Stimulated activated naive CD8-positive, alpha-beta T cell treated with anti-CD3 and anti-CD28 coated beads, Interleukin-15, Interleukin-2, amounts not matched to agents 100 ng/mL and 50 ng/mL, for 24 hours (primary cell): ENCODE measurements at regions not wholly inside any gene's neighbourhood (a gene's known extent, or its start where the extent isn't known, plus 50 kb on each side); places are given as distances from the start of the nearest gene placed in this dataset.
"Not testable (repeated sequence)": the region's sequence is repeated elsewhere in the genome, so short reads cannot be mapped to it uniquely, and the experiment has no call there.

Experiments
- H3K27ac Mint-ChIP-seq: one replicate; pipeline ENCODE4 v1.8.0; 2021; ENCODE audit warnings: mild to moderate bottlenecking, mixed read lengths
- H3K27me3 Mint-ChIP-seq: one replicate; pipeline ENCODE4 v1.8.0; 2021; ENCODE audit warnings: mixed read lengths
- H3K36me3 Mint-ChIP-seq: one replicate; pipeline ENCODE4 v1.8.0; 2021; ENCODE audit warnings: low read depth, mixed read lengths
- H3K4me1 Mint-ChIP-seq: one replicate; pipeline ENCODE4 v1.8.0; 2021; ENCODE audit warnings: low read depth, mixed read lengths
- H3K4me3 Mint-ChIP-seq: one replicate; pipeline ENCODE4 v1.8.0; 2021; ENCODE audit warnings: mild to moderate bottlenecking, mixed read lengths
- H3K9me3 Mint-ChIP-seq: one replicate; pipeline ENCODE4 v1.8.0; 2021; ENCODE audit warnings: mixed read lengths

DNA sequence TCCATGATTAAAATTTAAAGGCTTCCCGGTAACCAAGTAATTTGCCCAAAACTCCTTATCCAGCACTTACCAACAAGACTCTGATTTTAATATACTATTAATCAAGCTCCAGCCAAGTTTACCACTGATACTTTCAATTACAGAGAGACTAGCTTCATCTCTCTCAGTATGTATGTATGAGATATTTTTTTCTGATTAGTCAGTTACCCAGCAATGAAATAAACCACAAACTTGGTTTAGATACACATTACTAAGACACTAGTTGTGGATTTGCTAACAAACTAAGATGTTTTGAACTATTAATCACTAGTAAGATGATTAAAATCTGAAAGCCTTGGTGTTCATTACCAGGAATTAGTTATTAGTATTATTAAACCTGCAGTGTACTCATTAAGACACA is 1272.2 kb upstream of the ACVR2A start:
- Mint-ChIP-seq H3K27me3 (no peaks in the 10 kb centered on the region), H3K9me3 (no peaks in the 10 kb centered on the region), H3K36me3 (no peaks in the 10 kb centered on the region), H3K4me3 (no peak overlapping the region), H3K27ac (no peak overlapping the region), H3K4me1 (no peaks in the 10 kb centered on the region)

DNA sequence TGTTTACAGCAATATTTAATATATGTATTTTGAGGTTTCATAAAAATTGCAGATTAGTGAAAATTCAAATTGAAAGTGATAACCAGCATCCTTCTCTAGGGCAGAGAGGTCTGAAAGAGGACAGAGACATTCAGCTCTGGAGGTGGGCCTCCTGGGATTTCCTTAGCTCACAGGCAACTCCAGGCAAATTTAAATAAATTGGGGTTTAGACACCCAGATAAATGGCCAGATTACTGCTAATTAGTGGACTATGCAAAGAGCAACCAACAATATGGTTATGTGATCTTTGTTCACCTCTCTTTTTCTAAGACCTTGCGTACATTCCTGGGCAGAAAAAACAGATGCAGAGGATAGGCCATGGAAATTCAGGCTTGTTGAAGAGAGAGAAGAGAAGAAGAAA is 1282.8 kb upstream of the ACVR2A start:
- H3K9me3 Mint-ChIP-seq: no peaks in the 10 kb centered on the region
- no peaks in the 10 kb centered on the region for H3K27me3 Mint-ChIP-seq
- no peak overlapping the region for H3K4me3 Mint-ChIP-seq
- H3K36me3 Mint-ChIP-seq: no peaks in the 10 kb centered on the region
- no peak overlapping the region for H3K27ac Mint-ChIP-seq
- H3K4me1 Mint-ChIP-seq: no peaks in the 10 kb centered on the region

DNA sequence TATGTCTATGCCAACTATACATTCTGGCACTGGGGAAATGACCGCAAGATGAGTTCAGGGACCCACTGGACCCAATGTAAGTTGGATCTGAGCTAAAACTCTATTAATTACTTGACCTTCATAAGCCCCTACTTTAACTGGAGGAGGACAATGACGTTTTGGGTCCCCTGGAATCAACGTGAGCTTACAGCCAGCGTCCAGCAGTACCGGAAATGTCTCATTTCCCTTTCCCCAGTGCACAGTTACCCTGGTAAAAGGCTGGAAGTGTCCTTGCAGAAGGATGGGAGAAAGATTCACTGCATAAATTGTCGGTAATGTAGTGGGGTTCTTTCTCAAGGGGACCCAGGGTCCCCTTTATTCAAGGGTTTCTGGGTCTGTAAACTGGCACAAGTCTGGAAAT is 1297.6 kb upstream of the ACVR2A start:
- H3K4me1 Mint-ChIP-seq: no peaks in the 10 kb centered on the region
- no peaks in the 10 kb centered on the region for H3K27me3 Mint-ChIP-seq
- H3K4me3 Mint-ChIP-seq: no peak overlapping the region
- H3K9me3 Mint-ChIP-seq: peaks cover 6% of the 10 kb centered on the region
- no peaks in the 10 kb centered on the region for H3K36me3 Mint-ChIP-seq
- H3K27ac Mint-ChIP-seq: no peak overlapping the region

DNA sequence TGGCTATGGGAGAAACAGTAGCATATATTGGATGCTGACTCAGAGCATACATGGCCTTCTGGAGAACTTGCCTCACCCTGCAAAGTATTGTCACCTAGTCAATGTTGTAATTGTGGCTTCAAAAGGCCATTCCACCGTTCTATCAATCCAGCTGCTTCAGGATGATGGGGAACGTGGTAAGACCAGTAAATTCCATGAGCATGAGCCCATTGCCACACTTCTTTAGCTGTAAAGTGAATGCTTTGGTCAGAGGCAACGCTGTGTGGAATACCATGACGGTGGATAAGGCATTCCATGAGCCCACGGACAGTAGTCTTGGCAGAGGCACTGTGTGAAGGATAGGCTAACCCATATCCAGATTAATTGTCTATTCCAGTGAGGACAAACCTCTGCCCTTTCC is 1300.1 kb upstream of the ACVR2A start:
- Mint-ChIP-seq H3K36me3 (no peaks in the 10 kb centered on the region), H3K9me3 (peaks cover 6% of the 10 kb centered on the region), H3K27ac (no peak overlapping the region), H3K4me3 (no peak overlapping the region), H3K27me3 (no peaks in the 10 kb centered on the region), H3K4me1 (no peaks in the 10 kb centered on the region)

DNA sequence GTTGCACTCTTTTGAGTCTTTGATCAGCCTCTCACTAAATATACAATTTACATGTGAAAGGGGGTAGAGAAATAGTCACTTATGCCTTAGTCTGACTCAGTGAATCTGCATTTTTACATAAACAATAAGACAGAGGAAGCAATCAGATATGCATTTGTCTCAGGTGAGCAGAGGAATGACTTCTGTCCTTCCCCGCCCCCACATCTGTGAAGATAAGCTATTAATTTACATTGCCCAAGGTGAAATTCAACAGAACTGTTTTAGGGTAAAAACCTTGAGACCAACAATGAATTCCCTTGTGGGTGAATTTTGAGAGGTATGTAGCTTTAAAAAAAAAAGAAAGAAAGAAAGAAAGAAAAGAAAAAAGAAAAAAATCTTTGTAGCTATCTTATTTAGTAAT is 1302.9 kb upstream of the ACVR2A start:
- Mint-ChIP-seq H3K27ac (peak overlapping the region; percentile 31), H3K36me3 (no peaks in the 10 kb centered on the region), H3K9me3 (peaks cover 15% of the 10 kb centered on the region), H3K4me1 (no peaks in the 10 kb centered on the region), H3K4me3 (no peak overlapping the region), H3K27me3 (no peaks in the 10 kb centered on the region)

DNA sequence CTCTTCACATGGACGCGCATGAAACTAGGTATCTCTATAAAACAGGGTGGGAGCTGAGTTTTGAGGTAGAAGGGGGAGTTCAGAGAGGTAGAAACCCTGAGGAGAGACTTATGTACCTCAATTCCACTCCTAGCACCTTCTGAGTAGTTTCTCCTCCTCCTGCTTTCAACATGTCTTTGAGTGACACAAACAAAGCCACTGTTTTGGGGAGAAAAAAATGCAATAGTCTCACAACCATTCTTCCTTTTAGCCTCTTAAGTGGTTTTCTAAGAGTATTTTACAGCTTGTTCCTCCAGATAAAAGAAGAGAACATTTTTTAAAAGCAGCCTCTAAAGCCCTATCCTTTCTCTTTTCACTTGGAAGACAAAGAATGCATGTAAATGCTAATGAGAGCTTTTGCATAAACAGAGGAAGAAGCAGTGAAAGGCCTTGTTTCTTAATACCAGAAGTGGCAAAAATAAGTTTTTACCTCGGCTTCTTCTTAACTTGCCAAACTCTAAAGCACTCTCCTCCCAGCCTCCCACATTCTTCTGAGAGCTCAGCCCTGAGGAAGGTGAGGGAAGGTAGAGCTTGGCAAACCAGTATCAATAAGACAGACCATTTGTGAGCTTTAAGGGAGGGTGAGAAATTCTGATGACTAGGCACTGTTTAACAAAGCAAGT is 1304.4 kb upstream of the ACVR2A start:
- peaks cover 9% of the 10 kb centered on the region for H3K9me3 Mint-ChIP-seq
- no peak overlapping the region for H3K4me3 Mint-ChIP-seq
- H3K27ac Mint-ChIP-seq: no peak overlapping the region
- no peaks in the 10 kb centered on the region for H3K27me3 Mint-ChIP-seq
- H3K4me1 Mint-ChIP-seq: no peaks in the 10 kb centered on the region
- H3K36me3 Mint-ChIP-seq: no peaks in the 10 kb centered on the region

DNA sequence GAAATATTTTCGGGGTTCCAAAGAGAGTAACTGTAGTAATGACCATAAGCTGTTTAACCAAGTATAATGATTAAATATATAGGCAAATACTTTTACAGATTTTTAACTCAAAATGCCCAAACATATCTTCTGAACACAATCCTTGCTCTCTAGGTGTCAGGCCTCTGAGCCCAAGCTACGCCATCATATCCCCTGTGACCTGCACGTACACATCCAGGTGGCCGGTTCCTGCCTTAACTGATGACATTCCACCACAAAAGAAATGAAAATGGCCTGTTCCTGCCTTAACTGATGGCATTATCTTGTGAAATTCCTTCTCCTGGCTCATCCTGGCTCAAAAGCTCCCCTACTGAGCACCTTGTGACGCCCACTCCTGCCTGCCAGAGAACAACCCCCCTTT is 1305.1 kb upstream of the ACVR2A start:
- H3K4me3 Mint-ChIP-seq, H3K36me3 Mint-ChIP-seq, H3K27ac Mint-ChIP-seq, H3K27me3 Mint-ChIP-seq, H3K9me3 Mint-ChIP-seq, H3K4me1 Mint-ChIP-seq: not testable (repeated sequence)

DNA sequence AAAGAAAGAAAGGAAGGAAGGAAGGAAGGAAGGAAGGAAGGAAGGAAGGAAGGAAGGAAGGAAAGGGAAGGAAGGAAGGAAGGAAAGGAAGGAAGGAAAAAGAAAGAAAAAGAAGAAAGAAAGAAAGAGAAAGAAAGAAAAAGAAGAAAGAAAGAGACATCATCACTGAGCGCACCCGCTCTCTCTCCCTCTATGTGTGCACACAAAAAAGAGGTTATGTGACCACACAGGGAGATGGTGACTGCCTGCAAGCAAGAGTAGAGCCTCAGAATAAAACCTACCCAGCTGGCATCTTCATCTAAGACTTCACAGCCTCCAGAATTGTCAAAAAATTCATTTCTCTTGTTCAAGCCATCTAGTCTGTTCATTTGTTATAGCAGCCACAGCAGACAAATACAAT is 1307.4 kb upstream of the ACVR2A start:
- Mint-ChIP-seq H3K4me1 (no peaks in the 10 kb centered on the region), H3K4me3 (no peak overlapping the region), H3K27ac (no peak overlapping the region), H3K27me3 (no peaks in the 10 kb centered on the region), H3K36me3 (no peaks in the 10 kb centered on the region), H3K9me3 (peaks cover 8% of the 10 kb centered on the region)

DNA sequence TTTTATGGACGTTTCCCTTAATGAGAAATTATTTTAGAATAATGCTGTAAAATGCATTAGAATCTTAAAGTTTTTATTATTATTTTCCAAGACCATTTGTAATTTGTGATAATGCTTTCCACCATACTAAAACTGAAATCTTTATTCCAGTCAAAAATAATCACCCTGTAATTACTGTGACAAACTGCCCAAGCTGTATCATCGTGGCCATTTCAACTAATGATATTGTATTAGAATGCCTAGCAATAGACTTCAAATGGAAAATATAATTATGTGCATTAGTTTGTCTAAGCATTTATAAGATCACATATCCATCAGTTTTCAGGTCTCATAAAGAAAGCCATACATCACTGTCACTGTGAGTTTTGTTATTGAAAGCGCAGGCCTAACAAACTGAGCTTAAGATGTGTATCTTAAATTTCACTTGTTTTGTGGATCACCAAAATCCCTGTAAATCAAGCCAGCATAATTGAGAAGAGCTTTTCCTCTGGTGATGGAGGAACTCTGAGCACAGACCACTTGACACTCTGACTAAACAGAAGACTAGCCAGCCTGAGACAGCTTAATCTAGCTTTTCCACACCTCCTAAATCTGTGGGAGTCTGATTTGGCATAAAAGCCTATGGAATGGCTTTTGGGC is 1312.2 kb upstream of the ACVR2A start:
- peaks cover 1% of the 10 kb centered on the region for H3K9me3 Mint-ChIP-seq
- H3K4me1 Mint-ChIP-seq: no peaks in the 10 kb centered on the region
- no peaks in the 10 kb centered on the region for H3K36me3 Mint-ChIP-seq
- H3K27ac Mint-ChIP-seq: no peak overlapping the region
- no peaks in the 10 kb centered on the region for H3K27me3 Mint-ChIP-seq
- H3K4me3 Mint-ChIP-seq: no peak overlapping the region

DNA sequence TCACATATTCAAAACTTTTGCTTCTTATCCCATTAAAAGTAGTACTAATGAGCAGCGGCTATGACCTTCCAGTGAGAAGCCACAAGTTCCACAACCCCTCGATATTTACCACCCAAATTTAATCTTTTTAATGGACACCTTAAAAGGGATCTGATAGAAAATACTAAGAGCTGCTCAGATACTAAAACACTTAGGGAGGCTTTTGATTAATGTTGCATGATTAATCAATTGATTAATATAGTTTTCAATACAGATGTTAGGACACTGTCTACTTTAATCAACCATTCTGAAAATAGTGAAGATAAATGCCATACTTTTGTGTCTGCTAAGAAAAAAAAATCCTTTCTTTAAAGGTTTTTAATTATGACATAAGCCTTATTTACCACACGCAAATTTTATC is 1312.8 kb upstream of the ACVR2A start:
- H3K27me3 Mint-ChIP-seq: no peaks in the 10 kb centered on the region
- no peak overlapping the region for H3K4me3 Mint-ChIP-seq
- H3K36me3 Mint-ChIP-seq: no peaks in the 10 kb centered on the region
- no peak overlapping the region for H3K27ac Mint-ChIP-seq
- H3K4me1 Mint-ChIP-seq: no peaks in the 10 kb centered on the region
- H3K9me3 Mint-ChIP-seq: no peaks in the 10 kb centered on the region

DNA sequence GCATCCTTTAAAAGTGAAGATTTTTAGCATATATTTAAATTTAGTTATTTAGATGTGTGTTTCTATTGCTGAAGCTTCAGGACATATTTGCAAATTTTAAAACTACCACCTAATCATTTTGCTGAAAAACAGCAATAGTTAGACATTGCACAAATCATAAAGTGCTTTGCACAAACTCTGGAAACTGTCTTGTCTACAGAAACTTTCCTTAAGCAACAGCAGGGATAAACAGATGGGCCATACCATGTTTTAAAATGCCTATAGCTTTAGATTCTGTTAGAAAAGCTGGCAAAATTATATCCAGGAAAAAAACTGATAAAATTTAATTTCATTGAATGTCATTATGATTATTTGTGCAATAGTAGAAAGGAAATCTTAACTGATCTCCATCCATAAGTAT is 1313.9 kb upstream of the ACVR2A start:
- Mint-ChIP-seq H3K9me3 (no peaks in the 10 kb centered on the region), H3K4me3 (no peak overlapping the region), H3K27me3 (no peaks in the 10 kb centered on the region), H3K36me3 (no peaks in the 10 kb centered on the region), H3K27ac (no peak overlapping the region), H3K4me1 (no peaks in the 10 kb centered on the region)

DNA sequence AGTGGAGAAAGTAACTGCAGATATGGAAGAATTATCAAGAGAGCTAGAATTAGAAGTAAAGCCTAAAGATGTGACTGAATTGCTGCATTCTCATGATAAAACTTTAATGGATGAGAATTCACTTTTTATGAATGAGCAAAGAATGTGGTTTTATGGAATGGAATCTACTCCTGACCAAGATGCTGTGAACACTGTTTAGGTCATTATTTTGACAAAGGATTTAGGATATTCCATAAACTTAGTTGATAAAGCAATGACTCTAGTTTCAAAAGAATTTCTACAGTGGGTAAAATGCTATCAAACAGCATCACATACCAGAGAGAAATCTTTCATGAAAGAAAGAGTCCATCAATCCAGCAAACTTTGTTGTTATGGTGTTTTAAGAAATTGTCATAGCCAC is 1317.7 kb upstream of the ACVR2A start:
- no peak overlapping the region for H3K27ac Mint-ChIP-seq
- no peak overlapping the region for H3K4me3 Mint-ChIP-seq
- H3K36me3 Mint-ChIP-seq: no peaks in the 10 kb centered on the region
- H3K4me1 Mint-ChIP-seq: no peaks in the 10 kb centered on the region
- no peaks in the 10 kb centered on the region for H3K27me3 Mint-ChIP-seq
- H3K9me3 Mint-ChIP-seq: no peaks in the 10 kb centered on the region

DNA sequence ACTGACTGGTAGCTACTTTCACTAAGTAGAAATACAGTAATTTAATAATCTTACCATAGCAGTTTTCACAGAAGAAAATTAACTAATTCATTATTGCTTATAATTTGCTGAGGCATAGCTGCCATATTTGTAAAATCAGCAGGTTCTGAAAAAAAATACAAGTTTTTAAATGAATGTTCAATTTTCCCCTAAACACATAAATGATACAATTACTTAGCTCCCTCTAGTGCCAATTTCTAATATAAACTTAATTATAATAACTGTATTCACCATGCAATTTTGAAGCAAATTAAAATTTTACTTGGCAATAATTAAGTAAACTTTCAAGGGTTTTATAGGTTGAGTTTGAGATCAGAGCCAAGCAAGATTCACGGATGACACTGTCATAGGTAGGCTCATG is 1321.6 kb upstream of the ACVR2A start:
- no peak overlapping the region for H3K27ac Mint-ChIP-seq

DNA sequence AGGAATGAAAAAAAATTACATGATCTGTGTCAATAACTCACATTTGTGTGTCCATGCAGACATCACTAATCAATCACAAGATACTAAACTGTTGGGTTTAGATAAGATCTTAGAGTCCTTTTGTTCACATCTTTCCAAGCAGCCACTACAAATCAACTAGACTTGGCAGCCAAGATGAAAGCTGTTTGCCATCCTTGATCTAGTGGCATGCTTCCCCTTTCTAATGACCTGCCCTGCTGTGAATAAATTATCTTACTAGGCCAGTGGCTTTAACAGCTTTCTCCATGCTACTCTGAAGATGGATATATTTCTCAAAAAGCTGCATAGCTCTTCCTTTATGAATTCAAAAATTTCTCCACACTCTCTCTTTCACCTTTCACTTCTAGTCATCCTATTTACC is 1338.0 kb upstream of the ACVR2A start:
- no peak overlapping the region for H3K4me3 Mint-ChIP-seq
- H3K36me3 Mint-ChIP-seq: no peaks in the 10 kb centered on the region
- H3K9me3 Mint-ChIP-seq: no peaks in the 10 kb centered on the region

More for the DNA sequence above, 1321.6 kb upstream of the ACVR2A start:
- Mint-ChIP-seq H3K36me3 (no peaks in the 10 kb centered on the region), H3K4me3 (no peak overlapping the region), H3K9me3 (no peaks in the 10 kb centered on the region), H3K27me3 (no peaks in the 10 kb centered on the region), H3K4me1 (no peaks in the 10 kb centered on the region)

DNA sequence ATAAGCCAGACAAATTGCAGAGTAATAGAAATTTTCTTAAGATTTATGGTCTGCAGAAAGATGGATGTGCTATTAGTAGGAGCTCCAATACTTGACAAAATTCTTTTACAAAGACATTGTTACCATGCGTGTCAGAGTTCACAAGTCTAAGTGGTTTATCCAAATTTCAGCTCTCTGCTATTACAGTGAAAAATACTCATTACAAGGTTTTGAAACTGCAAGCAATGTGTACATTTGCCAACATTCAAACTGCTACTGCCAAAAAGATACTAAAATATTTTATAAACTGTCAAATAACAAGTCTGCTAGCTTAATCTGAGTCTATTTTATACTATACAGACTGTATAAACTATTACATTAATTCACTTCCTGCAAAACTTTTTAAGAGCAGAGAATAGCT is 1341.5 kb upstream of the ACVR2A start:
- no peaks in the 10 kb centered on the region for H3K9me3 Mint-ChIP-seq
- H3K4me3 Mint-ChIP-seq: no peak overlapping the region
- H3K4me1 Mint-ChIP-seq: no peaks in the 10 kb centered on the region

More for the DNA sequence above, 1338.0 kb upstream of the ACVR2A start:
- H3K27me3 Mint-ChIP-seq: no peaks in the 10 kb centered on the region
- H3K27ac Mint-ChIP-seq: no peak overlapping the region
- H3K4me1 Mint-ChIP-seq: no peaks in the 10 kb centered on the region

DNA sequence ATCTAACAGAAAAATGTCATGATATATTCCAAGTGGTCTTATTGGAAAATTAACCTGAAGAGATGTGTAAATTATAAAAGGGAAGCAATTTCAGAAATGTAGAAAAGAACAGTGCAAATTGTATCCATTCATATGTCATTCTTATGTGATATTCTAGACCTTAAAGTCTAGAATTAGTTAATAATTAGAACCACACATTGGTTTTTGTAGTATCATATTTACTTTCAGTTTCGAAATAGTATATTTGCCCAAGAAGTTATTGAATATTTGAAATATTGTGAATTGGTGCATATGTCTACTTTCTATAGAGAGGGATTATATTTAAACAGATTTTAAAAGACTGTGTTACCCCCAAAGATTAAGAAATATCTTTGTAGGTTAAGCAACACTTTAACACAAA is 1348.6 kb upstream of the ACVR2A start:
- no peaks in the 10 kb centered on the region for H3K27me3 Mint-ChIP-seq
- H3K4me1 Mint-ChIP-seq: no peaks in the 10 kb centered on the region
- H3K4me3 Mint-ChIP-seq: no peak overlapping the region
- no peaks in the 10 kb centered on the region for H3K36me3 Mint-ChIP-seq
- no peak overlapping the region for H3K27ac Mint-ChIP-seq
- peaks cover 8% of the 10 kb centered on the region for H3K9me3 Mint-ChIP-seq

More for the DNA sequence above, 1341.5 kb upstream of the ACVR2A start:
- H3K27me3 Mint-ChIP-seq: no peaks in the 10 kb centered on the region
- no peaks in the 10 kb centered on the region for H3K36me3 Mint-ChIP-seq
- H3K27ac Mint-ChIP-seq: no peak overlapping the region
